PC-3 (cell line): ENCODE measurements at regions not wholly inside any gene's neighbourhood (a gene's known extent, or its start where the extent isn't known, plus 50 kb on each side); places are given as distances from the start of the nearest gene placed in this dataset.

Experiments used
- ATAC-seq: fragments of 200-7000 bp; cut with Tn5 transposase; 2 replicates; pipeline ENCODE4 v1.9.1; 2020; ENCODE audit warnings: mild to moderate bottlenecking, moderate library complexity
- BruUV-seq: library from RNA; stranded (reverse); fragments of 400-500 nt; replicated peaks from 2 replicates; lab custom pipeline; 2021; lab: Mats Ljungman, UMichigan
- CTCF ChIA-PET: fragments of 300-600 bp; sonication (Branson Sonifier 250); formaldehyde crosslinking; loops from one replicate; lab custom pipeline; 2022; ENCODE audit warnings: antibody characterized with exemption; lab: Charles Lee
- POLR2A ChIA-PET: fragments of 300-600 bp; sonication (Branson Sonifier 250); formaldehyde crosslinking; loops from one replicate; lab custom pipeline; 2022; ENCODE audit warnings: antibody characterized with exemption; ENCODE audit not compliant: unreplicated experiment; lab: Charles Lee
- DNase-seq: peaks from one replicate; pipeline ENCODE4 v3.0.0-alpha.2; 2015
- H2AFZ ChIP-seq: fragments of 300-600 bp; sonication (generic); 2 replicates; pipeline ENCODE4 v1.6.0; 2016; ENCODE audit warnings: antibody characterized with exemption, low read length
- H3F3A ChIP-seq: fragments of 300-600 bp; sonication (generic); one replicate; pipeline ENCODE4 v1.6.0; 2017; ENCODE audit warnings: antibody characterized with exemption, low read length, control low read depth, mild to moderate bottlenecking; ENCODE audit not compliant: unreplicated experiment
- H3K27ac ChIP-seq: fragments of 300-600 bp; sonication (generic); 2 replicates; pipeline ENCODE4 v1.5.1; 2016; ENCODE audit warnings: mild to moderate bottlenecking, low read length
- H3K27me3 ChIP-seq: fragments of 300-600 bp; sonication (generic); 2 replicates; pipeline ENCODE4 v1.6.1; 2016; ENCODE audit warnings: low read length, mixed read lengths
- H3K36me3 ChIP-seq: fragments of 300-600 bp; sonication (generic); 2 replicates; pipeline ENCODE4 v1.6.1; 2016; ENCODE audit warnings: low read depth, mixed run types, low read length, mixed read lengths
- H3K4me1 ChIP-seq: fragments of 300-600 bp; sonication (generic); 2 replicates; pipeline ENCODE4 v1.5.1; 2016; ENCODE audit warnings: low read length; ENCODE audit not compliant: insufficient read depth
- H3K4me2 ChIP-seq: fragments of 300-600 bp; sonication (generic); 2 replicates; pipeline ENCODE4 v1.6.0; 2016; ENCODE audit warnings: low read length
- H3K4me3 ChIP-seq: fragments of 300-600 bp; sonication (generic); 2 replicates; pipeline ENCODE4 v1.5.1; 2016; ENCODE audit warnings: mild to moderate bottlenecking, low read length, mixed read lengths
- H3K79me2 ChIP-seq: fragments of 300-600 bp; sonication (generic); 2 replicates; pipeline ENCODE4 v1.6.1; 2017; ENCODE audit warnings: low read length, mixed read lengths
- H3K9ac ChIP-seq: fragments of 300-600 bp; sonication (generic); 2 replicates; pipeline ENCODE4 v1.6.0; 2016; ENCODE audit warnings: mild to moderate bottlenecking, low read length
- H3K9me2 ChIP-seq: fragments of 300-600 bp; sonication (generic); replicated peaks from 2 replicates; pipeline ENCODE4 v1.6.1; 2016; ENCODE audit warnings: mixed run types, low read length, mixed read lengths
- H3K9me3 ChIP-seq: fragments of 300-600 bp; sonication (generic); 2 replicates; pipeline ENCODE4 v1.6.1; 2016; ENCODE audit warnings: low read length, mixed read lengths
- H4K20me1 ChIP-seq: fragments of 300-600 bp; sonication (generic); 2 replicates; pipeline ENCODE4 v1.6.1; 2016; ENCODE audit warnings: low read length, mixed read lengths
- CTCF ChIP-seq: fragments of 300-600 bp; sonication (generic); conservative IDR thresholded peaks from 2 replicates; pipeline ENCODE4 v1.5.1; 2017; ENCODE audit warnings: antibody characterized with exemption, low read depth, mild to moderate bottlenecking, low read length
- EZH2 ChIP-seq: fragments of 300-600 bp; sonication (generic); IDR thresholded peaks from one replicate; pipeline ENCODE4 v1.6.1; 2017; ENCODE audit warnings: antibody characterized with exemption, mild to moderate bottlenecking, low read length; ENCODE audit not compliant: unreplicated experiment
- EZH2phosphoT487 ChIP-seq: fragments of 300-600 bp; sonication (generic); IDR thresholded peaks from 2 replicates; pipeline ENCODE4 v1.6.1; 2018; ENCODE audit warnings: mild to moderate bottlenecking, antibody characterized with exemption, low read length, borderline replicate concordance
- intact Hi-C: fragments of 100-400 bp; cut with micrococcal nuclease; formaldehyde crosslinking; loops from 2 replicates; pipeline ENCODE4 v1.9.0; 2023

- no peak overlapping the region for H3K9ac ChIP-seq
- H3K9me2 ChIP-seq, result no peaks in the 10 kb centered on the region
- no peaks in the 10 kb centered on the region for H4K20me1 ChIP-seq
- no TSS peak for BruUV-seq
- H3F3A ChIP-seq, result no peaks in the 10 kb centered on the region
- H3K27ac ChIP-seq, result no peak overlapping the region
- H2AFZ ChIP-seq, result no peak overlapping the region
- CTCF ChIA-PET, result no interaction called here
- H3K4me3 ChIP-seq, result no peak overlapping the region
- H3K4me1 ChIP-seq, result no peaks in the 10 kb centered on the region
- TF ChIP-seq EZH2, result no peak
- no peak for TF ChIP-seq EZH2phosphoT487
- TF ChIP-seq CTCF, result no peak
- H3K9me3 ChIP-seq, result peaks cover 20% of the 10 kb centered on the region
- ATAC-seq (no peak), DNase-seq (no peak)
- H3K36me3 ChIP-seq, result no peaks in the 10 kb centered on the region
- H3K4me2 ChIP-seq, result no peak overlapping the region
- intact Hi-C loops, result no loop called here
- POLR2A ChIA-PET, result no interaction called here
- no peaks in the 10 kb centered on the region for H3K79me2 ChIP-seq
- peaks cover 7% of the 10 kb centered on the region; the same call in 1 of the 2 replicates for H3K27me3 ChIP-seq
Observed at GRCh38 chr20:54848262-54848661, 372.9 kb downstream of the DOK5 start.

GRCh38 chr20:54846948-54847347 is 371.6 kb downstream of the DOK5 start:
- ChIA-PET POLR2A (no interaction called here), CTCF (no interaction called here)
- no peak overlapping the region for H2AFZ ChIP-seq
- intact Hi-C loops, result no loop called here
- DNase-seq (no peak), ATAC-seq (no peak)
- H3K27me3 ChIP-seq, result peaks cover 7% of the 10 kb centered on the region; the same call in 1 of the 2 replicates
- H3K4me1 ChIP-seq, result no peaks in the 10 kb centered on the region
- BruUV-seq, result no TSS peak
- no peak overlapping the region for H3K4me3 ChIP-seq
- no peaks in the 10 kb centered on the region for H3K36me3 ChIP-seq
- H3K4me2 ChIP-seq, result no peak overlapping the region
- no peak overlapping the region for H3K27ac ChIP-seq
- TF ChIP-seq CTCF (no peak), EZH2 (no peak), EZH2phosphoT487 (no peak)
- H4K20me1 ChIP-seq, result no peaks in the 10 kb centered on the region
- H3F3A ChIP-seq, result no peaks in the 10 kb centered on the region
- H3K9me3 ChIP-seq, result peaks cover 23% of the 10 kb centered on the region
- H3K79me2 ChIP-seq, result no peaks in the 10 kb centered on the region
- H3K9me2 ChIP-seq, result no peaks in the 10 kb centered on the region
- H3K9ac ChIP-seq, result no peak overlapping the region

GRCh38 chr20:54844346-54844745 is 369.0 kb downstream of the DOK5 start:
- H3K9me3 ChIP-seq, result peaks cover 10% of the 10 kb centered on the region; the same call in 1 of the 2 replicates

More at GRCh38 chr20:54844346-54844745, 369.0 kb downstream of the DOK5 start:
- TF ChIP-seq EZH2 (no peak), EZH2phosphoT487 (no peak), CTCF (no peak)
- no peaks in the 10 kb centered on the region for H3F3A ChIP-seq
- peaks cover 8% of the 10 kb centered on the region; the same call in 1 of the 2 replicates for H3K27me3 ChIP-seq
- ChIA-PET CTCF (no interaction called here), POLR2A (no interaction called here)
- DNase-seq, result no peak
- no peak overlapping the region for H3K27ac ChIP-seq
- H4K20me1 ChIP-seq, result no peaks in the 10 kb centered on the region
- ATAC-seq, result no peak
- H3K9ac ChIP-seq, result no peak overlapping the region
- no peaks in the 10 kb centered on the region for H3K4me1 ChIP-seq
- no peaks in the 10 kb centered on the region for H3K9me2 ChIP-seq
- no peak overlapping the region for H3K4me3 ChIP-seq
- no peak overlapping the region for H2AFZ ChIP-seq
- no TSS peak for BruUV-seq
- no peaks in the 10 kb centered on the region for H3K79me2 ChIP-seq
- no peak overlapping the region for H3K4me2 ChIP-seq
- intact Hi-C loops, result no loop called here
- H3K36me3 ChIP-seq, result no peaks in the 10 kb centered on the region
